HepG2 (cell line): ENCODE measurements at regions not wholly inside any gene's neighbourhood (a gene's known extent, or its start where the extent isn't known, plus 50 kb on each side); places are given as distances from the start of the nearest gene placed in this dataset.

Experiments
- ASH2L ChIP-seq: fragments of 300-600, 200-600 bp; sonication (generic); IDR thresholded peaks from 2 replicates; pipeline ENCODE4 v1.7.0; 2017; ENCODE audit warnings: low read depth, mild to moderate bottlenecking, moderate library complexity, mixed read lengths, low read length; ENCODE audit not compliant: insufficient read length
- DPF2 ChIP-seq: sonication (generic); formaldehyde crosslinking; IDR thresholded peaks from 2 replicates; pipeline ENCODE4 v1.4.0; 2020; ENCODE audit warnings: mild to moderate bottlenecking, low read depth, missing genetic modification reagents, borderline replicate concordance
- GTF2F1 ChIP-seq: fragments of 150-350 bp; IDR thresholded peaks from 2 replicates; pipeline ENCODE4 v1.6.1; 2014; ENCODE audit warnings: low read length
- HES4 ChIP-seq: sonication (generic); formaldehyde crosslinking; IDR thresholded peaks from 2 replicates; pipeline ENCODE4 v1.9.0; 2021; ENCODE audit warnings: mild to moderate bottlenecking, missing genetic modification reagents, borderline replicate concordance
- HNF4G ChIP-seq, 2 experiments: sonication (generic) in 1 of 2; formaldehyde crosslinking in 1 of 2; IDR thresholded peaks; 2 replicates each; pipeline versions ENCODE4 v1.4.0 to v1.6.1; 2011 to 2020; ENCODE audit warnings: borderline replicate concordance in 2 of 2, low read depth in 2 of 2, mild to moderate bottlenecking in 2 of 2, low read length in 1 of 2, missing genetic modification reagents in 1 of 2, moderate library complexity in 1 of 2
- MIER3 ChIP-seq: IDR thresholded peaks from 2 replicates; pipeline ENCODE4 v1.6.1; 2016; ENCODE audit warnings: missing compliant biosample characterization, borderline replicate concordance
- NR2F6 ChIP-seq, 2 experiments: IDR thresholded peaks; 2 replicates each; pipeline ENCODE4 v1.6.1; 2016; ENCODE audit warnings: antibody characterized with exemption in 1 of 2, mild to moderate bottlenecking in 1 of 2
- PAF1 ChIP-seq: IDR thresholded peaks from 2 replicates; pipeline ENCODE4 v1.6.1; 2016; ENCODE audit warnings: missing genetic modification reagents, missing compliant biosample characterization
- RELA ChIP-seq: sonication (generic); formaldehyde crosslinking; IDR thresholded peaks from 2 replicates; pipeline ENCODE4 v1.4.0; 2020; ENCODE audit warnings: missing genetic modification reagents
- REXO4 ChIP-seq: sonication (generic); formaldehyde crosslinking; IDR thresholded peaks from 2 replicates; pipeline ENCODE4 v1.8.0; 2022; ENCODE audit warnings: missing genetic modification reagents, mild to moderate bottlenecking, borderline replicate concordance
- SALL1 ChIP-seq: sonication (generic); formaldehyde crosslinking; IDR thresholded peaks from 2 replicates; pipeline ENCODE4 v1.8.0; 2022; ENCODE audit warnings: mild to moderate bottlenecking, missing genetic modification reagents
- SOX6 ChIP-seq, 2 experiments: fragments of 450-650 bp in 1 of 2; sonication (generic) in 1 of 2; formaldehyde crosslinking in 1 of 2; IDR thresholded peaks; 2 replicates each; pipeline versions ENCODE4 v1.4.0 to v1.6.1; 2017 to 2020; ENCODE audit warnings: antibody characterized with exemption in 1 of 2, mild to moderate bottlenecking in 1 of 2, missing genetic modification reagents in 1 of 2
- TRIM24 ChIP-seq: sonication (generic); formaldehyde crosslinking; IDR thresholded peaks from 2 replicates; pipeline ENCODE4 v1.8.0; 2022; ENCODE audit warnings: mild to moderate bottlenecking, missing genetic modification reagents
- ZBTB42 ChIP-seq: sonication (generic); formaldehyde crosslinking; IDR thresholded peaks from 2 replicates; pipeline ENCODE4 v1.5.0; 2020; ENCODE audit warnings: mild to moderate bottlenecking, missing genetic modification reagents
- ZKSCAN1 ChIP-seq: fragments of 150-350 bp; IDR thresholded peaks from 2 replicates; pipeline ENCODE4 v1.6.1; 2014; ENCODE audit warnings: low read length
- ZNF101 ChIP-seq: sonication (generic); formaldehyde crosslinking; IDR thresholded peaks from 2 replicates; pipeline ENCODE4 v1.4.0; 2020; ENCODE audit warnings: mild to moderate bottlenecking, low read depth, missing genetic modification reagents, borderline replicate concordance
- ZNF350 ChIP-seq: sonication (generic); formaldehyde crosslinking; IDR thresholded peaks from 2 replicates; pipeline ENCODE4 v1.4.0; 2020; ENCODE audit warnings: mild to moderate bottlenecking, low read depth, missing genetic modification reagents, borderline replicate concordance
- ZNF430 ChIP-seq: sonication (generic); formaldehyde crosslinking; IDR thresholded peaks from 2 replicates; pipeline ENCODE4 v1.9.0; 2021; ENCODE audit warnings: mild to moderate bottlenecking, missing genetic modification reagents
- ZNF616 ChIP-seq: sonication (generic); formaldehyde crosslinking; IDR thresholded peaks from 2 replicates; pipeline ENCODE4 v1.5.0; 2020; ENCODE audit warnings: low read depth, mild to moderate bottlenecking, missing genetic modification reagents
- ZNF644 ChIP-seq: IDR thresholded peaks from 2 replicates; pipeline ENCODE4 v1.6.1; 2016; ENCODE audit warnings: low read depth
- ZNF768 ChIP-seq: sonication (generic); formaldehyde crosslinking; IDR thresholded peaks from 2 replicates; pipeline ENCODE4 v1.4.0; 2020; ENCODE audit warnings: missing genetic modification reagents
- TF ChIP-seq, protein P1 (sequence below): sonication (generic); formaldehyde crosslinking; IDR thresholded peaks from 2 replicates; pipeline ENCODE4 v1.8.0; 2022; ENCODE audit warnings: mild to moderate bottlenecking, missing genetic modification reagents, moderate library complexity
- TF ChIP-seq, protein P2 (sequence below): IDR thresholded peaks from 2 replicates; pipeline ENCODE4 v1.6.1; 2016; ENCODE audit warnings: low read depth, control low read depth
- TF ChIP-seq, protein P3 (sequence below): sonication (generic); formaldehyde crosslinking; IDR thresholded peaks from 2 replicates; pipeline ENCODE4 v1.4.0; 2020; ENCODE audit warnings: missing genetic modification reagents
- TF ChIP-seq, protein P4 (sequence below): sonication (generic); formaldehyde crosslinking; IDR thresholded peaks from 2 replicates; pipeline ENCODE4 v1.4.0; 2020; ENCODE audit warnings: missing genetic modification reagents
- TF ChIP-seq, protein P5 (sequence below): sonication (generic); formaldehyde crosslinking; IDR thresholded peaks from 2 replicates; pipeline ENCODE4 v1.8.0; 2022; ENCODE audit warnings: mild to moderate bottlenecking, missing genetic modification reagents, moderate library complexity

DNA sequence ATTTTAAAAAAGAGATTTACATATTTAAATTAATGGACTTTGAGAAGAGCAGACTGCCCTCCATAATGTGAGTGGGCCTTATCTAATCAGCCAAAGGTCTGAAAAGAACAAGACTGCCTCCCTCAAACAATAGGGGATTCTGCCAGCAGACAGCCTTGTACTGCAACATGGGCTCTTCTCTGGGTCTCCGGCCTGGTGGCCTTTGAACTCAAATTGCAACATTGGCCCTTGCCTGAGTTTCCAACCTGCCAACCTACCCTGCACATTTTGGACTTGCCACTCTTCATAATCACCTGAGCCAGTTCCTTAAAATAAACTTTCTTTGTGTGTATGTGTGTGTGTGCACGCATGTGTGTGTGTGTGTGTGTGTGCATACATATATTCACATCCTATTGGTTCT, 90.8 kb upstream of the OTUD4 start (continued):
- TF ChIP-seq RELA (CRISPR knock-in tag) (no peak), ASH2L (no peak), DPF2 (no peak), MIER3 (no peak), TRIM24 (CRISPR knock-in tag) (no peak), SALL1 (CRISPR knock-in tag) (no peak), SOX6 (IDR thresholded peaks at IDR 0.05) (no peak), SOX6 (CRISPR knock-in tag; IDR thresholded peaks at IDR 0.05) (peak; percentile 72), GTF2F1 (no peak), ZNF616 (CRISPR knock-in tag) (no peak), ZNF350 (CRISPR knock-in tag) (no peak), PAF1 (no peak), ZKSCAN1 (no peak), ZNF430 (CRISPR knock-in tag) (no peak), ZBTB42 (CRISPR knock-in tag) (no peak), ZNF101 (CRISPR knock-in tag) (no peak), HES4 (CRISPR knock-in tag) (no peak), ZNF644 (CRISPR knock-in tag) (peak; percentile 79; the same call in 1 of the 2 replicates), HNF4G (IDR thresholded peaks at IDR 0.05; ENCODE audit: borderline replicate concordance, low read depth, low read length) (peak; percentile 76), HNF4G (CRISPR knock-in tag; IDR thresholded peaks at IDR 0.05; ENCODE audit: borderline replicate concordance, low read depth) (no peak), NR2F6 (IDR thresholded peaks at IDR 0.05) (no peak), NR2F6 (CRISPR knock-in tag; IDR thresholded peaks at IDR 0.05) (0 out of 2 replicates have a peak, but pooled peaks have one; percentile 25), REXO4 (CRISPR knock-in tag) (no peak), ZNF768 (CRISPR knock-in tag) (no peak)
- TF ChIP-seq, protein P1, sequence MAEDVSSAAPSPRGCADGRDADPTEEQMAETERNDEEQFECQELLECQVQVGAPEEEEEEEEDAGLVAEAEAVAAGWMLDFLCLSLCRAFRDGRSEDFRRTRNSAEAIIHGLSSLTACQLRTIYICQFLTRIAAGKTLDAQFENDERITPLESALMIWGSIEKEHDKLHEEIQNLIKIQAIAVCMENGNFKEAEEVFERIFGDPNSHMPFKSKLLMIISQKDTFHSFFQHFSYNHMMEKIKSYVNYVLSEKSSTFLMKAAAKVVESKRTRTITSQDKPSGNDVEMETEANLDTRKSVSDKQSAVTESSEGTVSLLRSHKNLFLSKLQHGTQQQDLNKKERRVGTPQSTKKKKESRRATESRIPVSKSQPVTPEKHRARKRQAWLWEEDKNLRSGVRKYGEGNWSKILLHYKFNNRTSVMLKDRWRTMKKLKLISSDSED (CRISPR knock-in tag): no peak
- TF ChIP-seq, protein P2, sequence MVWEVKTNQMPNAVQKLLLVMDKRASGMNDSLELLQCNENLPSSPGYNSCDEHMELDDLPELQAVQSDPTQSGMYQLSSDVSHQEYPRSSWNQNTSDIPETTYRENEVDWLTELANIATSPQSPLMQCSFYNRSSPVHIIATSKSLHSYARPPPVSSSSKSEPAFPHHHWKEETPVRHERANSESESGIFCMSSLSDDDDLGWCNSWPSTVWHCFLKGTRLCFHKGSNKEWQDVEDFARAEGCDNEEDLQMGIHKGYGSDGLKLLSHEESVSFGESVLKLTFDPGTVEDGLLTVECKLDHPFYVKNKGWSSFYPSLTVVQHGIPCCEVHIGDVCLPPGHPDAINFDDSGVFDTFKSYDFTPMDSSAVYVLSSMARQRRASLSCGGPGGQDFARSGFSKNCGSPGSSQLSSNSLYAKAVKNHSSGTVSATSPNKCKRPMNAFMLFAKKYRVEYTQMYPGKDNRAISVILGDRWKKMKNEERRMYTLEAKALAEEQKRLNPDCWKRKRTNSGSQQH (CRISPR knock-in tag): no peak
- TF ChIP-seq, protein P3, sequence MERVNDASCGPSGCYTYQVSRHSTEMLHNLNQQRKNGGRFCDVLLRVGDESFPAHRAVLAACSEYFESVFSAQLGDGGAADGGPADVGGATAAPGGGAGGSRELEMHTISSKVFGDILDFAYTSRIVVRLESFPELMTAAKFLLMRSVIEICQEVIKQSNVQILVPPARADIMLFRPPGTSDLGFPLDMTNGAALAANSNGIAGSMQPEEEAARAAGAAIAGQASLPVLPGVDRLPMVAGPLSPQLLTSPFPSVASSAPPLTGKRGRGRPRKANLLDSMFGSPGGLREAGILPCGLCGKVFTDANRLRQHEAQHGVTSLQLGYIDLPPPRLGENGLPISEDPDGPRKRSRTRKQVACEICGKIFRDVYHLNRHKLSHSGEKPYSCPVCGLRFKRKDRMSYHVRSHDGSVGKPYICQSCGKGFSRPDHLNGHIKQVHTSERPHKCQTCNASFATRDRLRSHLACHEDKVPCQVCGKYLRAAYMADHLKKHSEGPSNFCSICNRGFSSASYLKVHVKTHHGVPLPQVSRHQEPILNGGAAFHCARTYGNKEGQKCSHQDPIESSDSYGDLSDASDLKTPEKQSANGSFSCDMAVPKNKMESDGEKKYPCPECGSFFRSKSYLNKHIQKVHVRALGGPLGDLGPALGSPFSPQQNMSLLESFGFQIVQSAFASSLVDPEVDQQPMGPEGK (CRISPR knock-in tag): no peak
- TF ChIP-seq, protein P4, sequence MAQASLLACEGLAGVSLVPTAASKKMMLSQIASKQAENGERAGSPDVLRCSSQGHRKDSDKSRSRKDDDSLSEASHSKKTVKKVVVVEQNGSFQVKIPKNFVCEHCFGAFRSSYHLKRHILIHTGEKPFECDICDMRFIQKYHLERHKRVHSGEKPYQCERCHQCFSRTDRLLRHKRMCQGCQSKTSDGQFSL (CRISPR knock-in tag): no peak
- TF ChIP-seq, protein P5, sequence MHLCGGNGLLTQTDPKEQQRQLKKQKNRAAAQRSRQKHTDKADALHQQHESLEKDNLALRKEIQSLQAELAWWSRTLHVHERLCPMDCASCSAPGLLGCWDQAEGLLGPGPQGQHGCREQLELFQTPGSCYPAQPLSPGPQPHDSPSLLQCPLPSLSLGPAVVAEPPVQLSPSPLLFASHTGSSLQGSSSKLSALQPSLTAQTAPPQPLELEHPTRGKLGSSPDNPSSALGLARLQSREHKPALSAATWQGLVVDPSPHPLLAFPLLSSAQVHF (CRISPR knock-in tag): no peak
